PC-3 (cell line): ENCODE measurements at regions not wholly inside any gene's neighbourhood (a gene's known extent, or its start where the extent isn't known, plus 50 kb on each side); places are given as distances from the start of the nearest gene placed in this dataset.

Experiments used
- ATAC-seq: fragments of 200-7000 bp; cut with Tn5 transposase; 2 replicates; pipeline ENCODE4 v1.9.1; 2020; ENCODE audit warnings: mild to moderate bottlenecking, moderate library complexity
- BruUV-seq: library from RNA; stranded (reverse); fragments of 400-500 nt; replicated peaks from 2 replicates; lab custom pipeline; 2021; lab: Mats Ljungman, UMichigan
- CTCF ChIA-PET: fragments of 300-600 bp; sonication (Branson Sonifier 250); formaldehyde crosslinking; loops from one replicate; lab custom pipeline; 2022; ENCODE audit warnings: antibody characterized with exemption; lab: Charles Lee
- POLR2A ChIA-PET: fragments of 300-600 bp; sonication (Branson Sonifier 250); formaldehyde crosslinking; loops from one replicate; lab custom pipeline; 2022; ENCODE audit warnings: antibody characterized with exemption; ENCODE audit not compliant: unreplicated experiment; lab: Charles Lee
- DNase-seq: peaks from one replicate; pipeline ENCODE4 v3.0.0-alpha.2; 2015
- H2AFZ ChIP-seq: fragments of 300-600 bp; sonication (generic); 2 replicates; pipeline ENCODE4 v1.6.0; 2016; ENCODE audit warnings: antibody characterized with exemption, low read length
- H3F3A ChIP-seq: fragments of 300-600 bp; sonication (generic); one replicate; pipeline ENCODE4 v1.6.0; 2017; ENCODE audit warnings: antibody characterized with exemption, low read length, control low read depth, mild to moderate bottlenecking; ENCODE audit not compliant: unreplicated experiment
- H3K27ac ChIP-seq: fragments of 300-600 bp; sonication (generic); 2 replicates; pipeline ENCODE4 v1.5.1; 2016; ENCODE audit warnings: mild to moderate bottlenecking, low read length
- H3K27me3 ChIP-seq: fragments of 300-600 bp; sonication (generic); 2 replicates; pipeline ENCODE4 v1.6.1; 2016; ENCODE audit warnings: low read length, mixed read lengths
- H3K36me3 ChIP-seq: fragments of 300-600 bp; sonication (generic); 2 replicates; pipeline ENCODE4 v1.6.1; 2016; ENCODE audit warnings: low read depth, mixed run types, low read length, mixed read lengths
- H3K4me1 ChIP-seq: fragments of 300-600 bp; sonication (generic); 2 replicates; pipeline ENCODE4 v1.5.1; 2016; ENCODE audit warnings: low read length; ENCODE audit not compliant: insufficient read depth
- H3K4me2 ChIP-seq: fragments of 300-600 bp; sonication (generic); 2 replicates; pipeline ENCODE4 v1.6.0; 2016; ENCODE audit warnings: low read length
- H3K4me3 ChIP-seq: fragments of 300-600 bp; sonication (generic); 2 replicates; pipeline ENCODE4 v1.5.1; 2016; ENCODE audit warnings: mild to moderate bottlenecking, low read length, mixed read lengths
- H3K79me2 ChIP-seq: fragments of 300-600 bp; sonication (generic); 2 replicates; pipeline ENCODE4 v1.6.1; 2017; ENCODE audit warnings: low read length, mixed read lengths
- H3K9ac ChIP-seq: fragments of 300-600 bp; sonication (generic); 2 replicates; pipeline ENCODE4 v1.6.0; 2016; ENCODE audit warnings: mild to moderate bottlenecking, low read length
- H3K9me2 ChIP-seq: fragments of 300-600 bp; sonication (generic); replicated peaks from 2 replicates; pipeline ENCODE4 v1.6.1; 2016; ENCODE audit warnings: mixed run types, low read length, mixed read lengths
- H3K9me3 ChIP-seq: fragments of 300-600 bp; sonication (generic); 2 replicates; pipeline ENCODE4 v1.6.1; 2016; ENCODE audit warnings: low read length, mixed read lengths
- H4K20me1 ChIP-seq: fragments of 300-600 bp; sonication (generic); 2 replicates; pipeline ENCODE4 v1.6.1; 2016; ENCODE audit warnings: low read length, mixed read lengths
- EZH2 ChIP-seq: fragments of 300-600 bp; sonication (generic); IDR thresholded peaks from one replicate; pipeline ENCODE4 v1.6.1; 2017; ENCODE audit warnings: antibody characterized with exemption, mild to moderate bottlenecking, low read length; ENCODE audit not compliant: unreplicated experiment
- EZH2phosphoT487 ChIP-seq: fragments of 300-600 bp; sonication (generic); IDR thresholded peaks from 2 replicates; pipeline ENCODE4 v1.6.1; 2018; ENCODE audit warnings: mild to moderate bottlenecking, antibody characterized with exemption, low read length, borderline replicate concordance
- intact Hi-C: fragments of 100-400 bp; cut with micrococcal nuclease; formaldehyde crosslinking; loops from 2 replicates; pipeline ENCODE4 v1.9.0; 2023
- TF ChIP-seq, protein P1 (sequence below): fragments of 300-600 bp; sonication (generic); conservative IDR thresholded peaks from 2 replicates; pipeline ENCODE4 v1.5.1; 2017; ENCODE audit warnings: antibody characterized with exemption, low read depth, mild to moderate bottlenecking, low read length

DNA sequence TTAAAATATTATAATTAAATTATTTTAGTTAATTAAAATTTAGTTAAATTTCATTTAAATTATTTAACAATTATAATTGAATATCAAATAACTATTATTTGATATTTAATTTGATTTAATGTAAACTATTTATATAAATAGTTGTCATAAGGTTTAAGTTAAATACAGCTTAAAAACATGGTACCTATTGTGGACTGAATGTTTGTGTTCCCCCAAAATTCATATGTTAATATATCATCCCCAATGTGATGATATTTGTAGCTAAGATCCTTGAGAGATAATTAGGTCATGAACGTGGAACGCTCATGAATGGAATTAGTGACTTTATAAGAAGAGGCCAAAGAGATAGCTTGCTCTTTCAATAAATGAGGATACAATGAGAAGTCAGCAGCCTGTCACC lies 505.7 kb upstream of the LRATD1 start:
- Histone ChIP-seq H3K27me3 (no peaks in the 10 kb centered on the region), H3K9ac (no peak overlapping the region), H3F3A (no peaks in the 10 kb centered on the region), H3K4me3 (no peak overlapping the region), H2AFZ (no peak overlapping the region), H4K20me1 (no peaks in the 10 kb centered on the region), H3K9me3 (no peaks in the 10 kb centered on the region), H3K27ac (no peak overlapping the region), H3K4me1 (no peaks in the 10 kb centered on the region), H3K9me2 (no peaks in the 10 kb centered on the region), H3K4me2 (no peak overlapping the region), H3K36me3 (no peaks in the 10 kb centered on the region), H3K79me2 (no peaks in the 10 kb centered on the region)
- CTCF ChIA-PET = no interaction called here
- intact Hi-C loops = no loop called here
- ATAC-seq = no peak
- POLR2A ChIA-PET = no interaction called here
- no TSS peak for BruUV-seq
- no peak for DNase-seq
- TF ChIP-seq EZH2 = no peak
- TF ChIP-seq, protein P1, sequence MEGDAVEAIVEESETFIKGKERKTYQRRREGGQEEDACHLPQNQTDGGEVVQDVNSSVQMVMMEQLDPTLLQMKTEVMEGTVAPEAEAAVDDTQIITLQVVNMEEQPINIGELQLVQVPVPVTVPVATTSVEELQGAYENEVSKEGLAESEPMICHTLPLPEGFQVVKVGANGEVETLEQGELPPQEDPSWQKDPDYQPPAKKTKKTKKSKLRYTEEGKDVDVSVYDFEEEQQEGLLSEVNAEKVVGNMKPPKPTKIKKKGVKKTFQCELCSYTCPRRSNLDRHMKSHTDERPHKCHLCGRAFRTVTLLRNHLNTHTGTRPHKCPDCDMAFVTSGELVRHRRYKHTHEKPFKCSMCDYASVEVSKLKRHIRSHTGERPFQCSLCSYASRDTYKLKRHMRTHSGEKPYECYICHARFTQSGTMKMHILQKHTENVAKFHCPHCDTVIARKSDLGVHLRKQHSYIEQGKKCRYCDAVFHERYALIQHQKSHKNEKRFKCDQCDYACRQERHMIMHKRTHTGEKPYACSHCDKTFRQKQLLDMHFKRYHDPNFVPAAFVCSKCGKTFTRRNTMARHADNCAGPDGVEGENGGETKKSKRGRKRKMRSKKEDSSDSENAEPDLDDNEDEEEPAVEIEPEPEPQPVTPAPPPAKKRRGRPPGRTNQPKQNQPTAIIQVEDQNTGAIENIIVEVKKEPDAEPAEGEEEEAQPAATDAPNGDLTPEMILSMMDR = no peak
- no peak for TF ChIP-seq EZH2phosphoT487

DNA sequence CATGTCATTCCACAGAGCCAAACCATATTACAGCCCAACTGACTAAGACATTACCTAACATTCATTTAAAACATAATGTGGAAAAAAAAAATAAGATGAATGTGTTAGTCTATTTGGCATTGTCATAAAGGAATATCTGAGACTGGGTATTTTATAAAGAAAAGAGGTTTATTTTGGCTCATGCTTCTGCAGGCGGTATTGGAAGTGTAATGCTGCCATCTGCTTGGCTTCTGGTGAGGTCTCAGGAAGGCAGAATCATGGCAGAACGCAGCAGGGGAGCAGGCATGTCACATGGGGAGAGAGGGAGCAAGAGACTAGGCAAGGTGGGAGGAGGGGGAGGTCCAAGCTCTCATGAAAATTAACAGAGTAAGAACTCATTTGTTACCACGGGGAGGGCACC lies 504.8 kb upstream of the LRATD1 start:
- Histone ChIP-seq H3K9me3 (no peaks in the 10 kb centered on the region), H3K79me2 (no peaks in the 10 kb centered on the region), H3K36me3 (no peaks in the 10 kb centered on the region), H3F3A (no peaks in the 10 kb centered on the region), H3K27ac (no peak overlapping the region), H3K9me2 (no peaks in the 10 kb centered on the region), H4K20me1 (no peaks in the 10 kb centered on the region), H3K9ac (no peak overlapping the region), H2AFZ (no peak overlapping the region), H3K4me2 (no peak overlapping the region), H3K4me3 (no peak overlapping the region), H3K27me3 (no peaks in the 10 kb centered on the region), H3K4me1 (no peaks in the 10 kb centered on the region)
- ATAC-seq (no peak), DNase-seq (no peak)
- intact Hi-C loops = no loop called here
- no TSS peak for BruUV-seq
- TF ChIP-seq, protein P1 = no peak
- TF ChIP-seq EZH2 (no peak), EZH2phosphoT487 (no peak)
- ChIA-PET CTCF (no interaction called here), POLR2A (no interaction called here)

DNA sequence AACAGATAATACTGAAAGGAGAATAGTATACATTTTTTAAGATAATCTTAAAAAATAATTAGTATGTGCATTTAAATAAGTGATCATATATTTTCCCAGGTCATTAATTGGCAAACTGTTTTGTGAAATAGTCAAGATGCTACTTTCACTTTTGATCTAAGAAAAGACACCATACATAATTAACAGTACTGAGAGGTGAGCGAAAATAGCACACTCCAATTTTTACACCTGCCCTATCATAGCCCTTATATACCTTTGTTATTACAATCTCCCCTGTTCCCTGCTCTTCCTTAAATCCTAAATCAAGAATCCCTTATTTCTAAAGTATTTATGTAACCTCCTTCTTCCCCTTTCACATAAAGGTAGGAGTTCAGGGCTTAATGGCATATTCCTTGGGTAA lies 500.1 kb upstream of the LRATD1 start:
- ATAC-seq (no peak), DNase-seq (no peak)
- H3K9ac ChIP-seq = no peak overlapping the region
- H3K9me3 ChIP-seq = no peaks in the 10 kb centered on the region
- ChIA-PET CTCF (no interaction called here), POLR2A (no interaction called here)
- no peaks in the 10 kb centered on the region for H3K79me2 ChIP-seq
- H3K4me3 ChIP-seq = no peak overlapping the region
- no TSS peak for BruUV-seq
- H4K20me1 ChIP-seq = no peaks in the 10 kb centered on the region
- no peak overlapping the region for H3K27ac ChIP-seq
- no peak overlapping the region for H3K4me2 ChIP-seq
- intact Hi-C loops = no loop called here
- H3K27me3 ChIP-seq = no peaks in the 10 kb centered on the region
- no peaks in the 10 kb centered on the region for H3K36me3 ChIP-seq
- H3K4me1 ChIP-seq = no peaks in the 10 kb centered on the region
- no peak overlapping the region for H2AFZ ChIP-seq
- no peaks in the 10 kb centered on the region for H3K9me2 ChIP-seq
- H3F3A ChIP-seq = no peaks in the 10 kb centered on the region
- TF ChIP-seq, protein P1 = no peak
